22Rv1 (cell line): ENCODE measurements at regions not wholly inside any gene's neighbourhood (a gene's known extent, or its start where the extent isn't known, plus 50 kb on each side); places are given as distances from the start of the nearest gene placed in this dataset.
"Not testable (repeated sequence)": the region's sequence is repeated elsewhere in the genome, so short reads cannot be mapped to it uniquely, and the experiment has no call there.

Experiments used
- CTCF ChIP-seq: fragments of 450-650 bp; IDR thresholded peaks from 2 replicates; pipeline ENCODE4 v1.5.1; 2017; ENCODE audit warnings: mild to moderate bottlenecking
- ZFX ChIP-seq: fragments of 450-650 bp; IDR thresholded peaks from 2 replicates; pipeline ENCODE4 v1.6.1; 2017; ENCODE audit warnings: antibody characterized with exemption, borderline replicate concordance

DNA sequence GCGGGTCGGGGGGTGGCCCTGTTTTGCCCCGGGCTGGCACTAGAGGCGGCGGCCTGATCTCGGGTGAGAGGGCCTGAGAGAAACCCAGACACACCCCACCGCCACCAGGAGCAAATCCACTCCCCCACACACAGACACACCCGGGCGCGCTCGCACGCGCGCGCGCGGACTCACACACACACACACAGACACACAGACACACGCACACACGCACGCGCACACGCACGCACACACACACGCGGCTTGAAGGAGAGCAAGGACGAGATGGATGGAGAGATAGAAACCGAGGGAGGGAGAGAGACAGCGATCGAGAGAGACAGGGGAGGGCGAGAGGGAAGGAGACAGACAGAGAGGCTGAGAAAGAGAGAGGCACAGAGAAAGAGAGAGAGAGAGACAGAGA, 108.8 kb upstream of the RHOU start:
- not testable (repeated sequence) for TF ChIP-seq CTCF, ZFX
